Endothelial cell (in vitro differentiated cells): ENCODE measurements at regions not wholly inside any gene's neighbourhood (a gene's known extent, or its start where the extent isn't known, plus 50 kb on each side); places are given as distances from the start of the nearest gene placed in this dataset.

Experiments
- DNase-seq: peaks from one replicate; pipeline ENCODE4 v3.0.0; 2021; ENCODE audit warnings: low spot score
- H3K27ac Mint-ChIP-seq: one replicate; pipeline ENCODE4 v1.8.0; 2021; ENCODE audit warnings: mixed read lengths, inconsistent platforms; ENCODE audit not compliant: unreplicated experiment
- H3K27me3 Mint-ChIP-seq: one replicate; pipeline ENCODE4 v1.8.0; 2021; ENCODE audit warnings: mild to moderate bottlenecking, moderate library complexity, mixed read lengths, inconsistent platforms; ENCODE audit not compliant: unreplicated experiment
- H3K36me3 Mint-ChIP-seq: one replicate; pipeline ENCODE4 v1.8.0; 2021; ENCODE audit warnings: mild to moderate bottlenecking, low read depth, mixed read lengths, inconsistent platforms; ENCODE audit not compliant: unreplicated experiment
- H3K4me1 Mint-ChIP-seq: one replicate; pipeline ENCODE4 v1.8.0; 2021; ENCODE audit warnings: mild to moderate bottlenecking, mixed read lengths, inconsistent platforms; ENCODE audit not compliant: unreplicated experiment
- H3K4me3 Mint-ChIP-seq: one replicate; pipeline ENCODE4 v1.8.0; 2021; ENCODE audit warnings: mild to moderate bottlenecking, mixed read lengths, inconsistent platforms; ENCODE audit not compliant: unreplicated experiment
- H3K9me3 Mint-ChIP-seq: one replicate; pipeline ENCODE4 v1.8.0; 2021; ENCODE audit warnings: mixed read lengths, inconsistent platforms; ENCODE audit not compliant: unreplicated experiment
- CTCF ChIP-seq: fragments of 200-600 bp; sonication (generic); IDR thresholded peaks from one replicate; pipeline ENCODE4 v1.5.0; 2021; ENCODE audit warnings: antibody characterized with exemption; ENCODE audit not compliant: unreplicated experiment

GRCh38 chr1:79105500-79105899 lies 99.0 kb upstream of the ADGRL4 start:
- Mint-ChIP-seq H3K4me1 (no peaks in the 10 kb centered on the region), H3K36me3 (no peaks in the 10 kb centered on the region), H3K27ac (no peak overlapping the region), H3K4me3 (no peak overlapping the region), H3K9me3 (no peaks in the 10 kb centered on the region), H3K27me3 (no peaks in the 10 kb centered on the region)
- TF ChIP-seq CTCF = no peak
- no peak for DNase-seq

DNA sequence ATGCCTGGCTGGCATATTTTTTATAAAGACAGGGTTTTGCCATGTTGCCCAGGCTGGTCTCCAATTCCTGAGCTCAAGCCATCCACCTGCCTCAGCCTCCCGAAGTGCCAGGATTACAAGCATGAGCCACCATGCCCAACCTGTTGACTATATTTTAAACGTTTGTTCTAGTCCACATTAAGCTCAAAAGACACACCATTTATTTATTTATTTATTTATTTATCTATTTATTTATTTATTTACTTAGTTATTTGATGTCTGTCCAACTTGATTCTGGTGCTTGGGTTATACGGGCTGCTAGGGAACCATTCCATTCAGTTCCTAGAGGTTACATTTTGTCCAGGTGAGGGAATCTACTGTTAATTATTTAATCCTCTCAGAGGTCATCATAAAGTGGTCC lies 98.1 kb upstream of the ADGRL4 start:
- no peaks in the 10 kb centered on the region for H3K36me3 Mint-ChIP-seq
- no peaks in the 10 kb centered on the region for H3K27me3 Mint-ChIP-seq
- DNase-seq = no peak
- no peak for TF ChIP-seq CTCF
- H3K4me1 Mint-ChIP-seq = no peaks in the 10 kb centered on the region
- H3K4me3 Mint-ChIP-seq = no peak overlapping the region
- no peak overlapping the region for H3K27ac Mint-ChIP-seq
- no peaks in the 10 kb centered on the region for H3K9me3 Mint-ChIP-seq

DNA sequence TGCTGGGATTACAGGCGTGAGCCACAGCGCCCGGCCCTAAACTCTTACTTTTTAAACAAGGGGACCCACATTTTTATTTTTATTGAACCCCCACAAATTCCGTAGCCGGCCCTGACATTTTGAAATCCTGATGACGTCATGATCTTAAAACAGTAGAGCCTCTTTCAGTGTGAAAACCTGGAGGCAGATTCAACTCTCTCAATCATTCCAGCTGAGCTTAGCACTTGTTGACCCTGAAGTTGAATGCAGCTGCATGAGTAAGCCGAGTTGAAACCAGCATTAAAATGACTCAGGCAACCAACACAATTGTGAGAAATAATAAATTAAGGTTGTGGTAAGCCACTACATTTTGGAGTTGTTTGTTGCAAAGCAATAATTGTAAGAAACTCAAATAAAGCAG lies 93.9 kb upstream of the ADGRL4 start:
- no peaks in the 10 kb centered on the region for H3K27me3 Mint-ChIP-seq
- H3K4me3 Mint-ChIP-seq = no peak overlapping the region
- H3K9me3 Mint-ChIP-seq = no peaks in the 10 kb centered on the region
- DNase-seq = no peak
- H3K4me1 Mint-ChIP-seq = peaks cover 4% of the 10 kb centered on the region
- H3K27ac Mint-ChIP-seq = no peak overlapping the region
- H3K36me3 Mint-ChIP-seq = no peaks in the 10 kb centered on the region
- TF ChIP-seq CTCF = no peak

DNA sequence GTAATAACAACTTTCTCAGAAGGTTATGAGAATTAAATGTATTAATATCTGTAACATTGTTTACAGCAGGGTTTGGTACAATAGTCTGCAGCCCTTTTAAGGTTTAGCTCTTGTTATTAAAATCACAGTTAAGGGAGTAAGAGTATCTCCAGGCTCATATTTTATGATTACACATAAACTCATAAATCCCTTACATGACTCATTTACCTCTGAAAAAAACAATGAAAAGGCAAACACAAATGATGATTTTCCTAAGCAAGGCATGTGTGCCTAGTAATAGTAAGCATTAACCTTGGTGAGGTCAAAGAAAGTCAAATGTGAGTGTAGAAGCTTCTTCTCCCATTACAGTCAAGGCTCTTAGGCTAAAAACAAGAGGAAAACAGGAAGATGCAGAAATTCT lies 84.5 kb upstream of the ADGRL4 start:
- Mint-ChIP-seq H3K27ac (no peak overlapping the region), H3K9me3 (no peaks in the 10 kb centered on the region), H3K27me3 (no peaks in the 10 kb centered on the region), H3K4me1 (no peaks in the 10 kb centered on the region), H3K4me3 (no peak overlapping the region), H3K36me3 (no peaks in the 10 kb centered on the region)
- no peak for TF ChIP-seq CTCF
- no peak for DNase-seq

DNA sequence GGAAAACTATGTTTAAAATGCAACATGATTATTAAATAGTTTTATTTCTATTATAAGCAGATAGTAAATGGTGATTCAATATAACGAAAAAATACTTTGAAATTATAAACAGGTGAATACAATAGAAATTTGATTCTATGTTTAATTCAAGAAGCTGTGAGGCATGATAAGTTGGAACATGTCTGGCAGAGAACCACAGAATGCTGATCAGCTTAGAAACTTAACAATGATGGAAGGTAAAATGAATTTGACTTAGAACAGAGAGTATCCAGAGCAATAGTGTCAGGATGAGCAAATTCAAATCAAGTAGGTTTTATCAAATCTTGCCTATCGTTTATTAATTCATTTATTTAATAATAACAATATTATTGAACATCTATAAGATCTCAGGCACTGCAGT lies 83.4 kb upstream of the ADGRL4 start:
- H3K27ac Mint-ChIP-seq = no peak overlapping the region

More for the DNA sequence above, 83.4 kb upstream of the ADGRL4 start:
- no peak for TF ChIP-seq CTCF
- Mint-ChIP-seq H3K4me1 (no peaks in the 10 kb centered on the region), H3K9me3 (no peaks in the 10 kb centered on the region), H3K36me3 (no peaks in the 10 kb centered on the region), H3K4me3 (no peak overlapping the region), H3K27me3 (no peaks in the 10 kb centered on the region)
- no peak for DNase-seq
